H9 (cell line): ENCODE measurements at regions not wholly inside any gene's neighbourhood (a gene's known extent, or its start where the extent isn't known, plus 50 kb on each side); places are given as distances from the start of the nearest gene placed in this dataset.

Experiments
- DNase-seq: peaks from one replicate; pipeline ENCODE4 v3.0.0-alpha.2; 2017
- H2AFZ ChIP-seq: one replicate; pipeline ENCODE4 v1.6.1; 2013; ENCODE audit warnings: mild to moderate bottlenecking, low read length, control low read depth, moderate library complexity
- H2AK5ac ChIP-seq: 2 replicates; pipeline ENCODE4 v1.6.1; 2013; ENCODE audit warnings: low read length, control low read depth, mixed read lengths; ENCODE audit not compliant: insufficient read length
- H2BK120ac ChIP-seq: one replicate; pipeline ENCODE4 v1.6.1; 2013; ENCODE audit warnings: low read depth, mild to moderate bottlenecking, low read length, control low read depth, inconsistent platforms; ENCODE audit not compliant: poor library complexity, severe bottlenecking
- H2BK12ac ChIP-seq: 2 replicates; pipeline ENCODE4 v1.6.1; 2013; ENCODE audit warnings: low read length, control low read depth, mixed read lengths, low read depth; ENCODE audit not compliant: insufficient read length
- H2BK15ac ChIP-seq: 2 replicates; pipeline ENCODE4 v1.6.1; 2013; ENCODE audit warnings: low read depth, low read length, control low read depth
- H2BK20ac ChIP-seq: one replicate; pipeline ENCODE4 v1.6.1; 2013; ENCODE audit warnings: low read depth, mild to moderate bottlenecking, low read length, control low read depth, inconsistent platforms; ENCODE audit not compliant: poor library complexity, severe bottlenecking
- H2BK5ac ChIP-seq: 2 replicates; pipeline ENCODE4 v1.6.1; 2013; ENCODE audit warnings: low read length, control low read depth, mixed read lengths; ENCODE audit not compliant: insufficient read length
- H3K14ac ChIP-seq: 2 replicates; pipeline ENCODE4 v1.6.1; 2013; ENCODE audit warnings: low read length, control low read depth; ENCODE audit not compliant: insufficient read depth
- H3K18ac ChIP-seq: 2 replicates; pipeline ENCODE4 v1.6.1; 2013; ENCODE audit warnings: low read depth, mild to moderate bottlenecking, mixed read lengths, low read length, control low read depth; ENCODE audit not compliant: insufficient read length
- H3K23ac ChIP-seq: 2 replicates; pipeline ENCODE4 v1.6.1; 2013; ENCODE audit warnings: low read length, control low read depth, mixed read lengths, low read depth; ENCODE audit not compliant: insufficient read length
- H3K23me2 ChIP-seq: 2 replicates; pipeline ENCODE4 v1.6.1; 2013; ENCODE audit warnings: low read depth, mild to moderate bottlenecking, mixed read lengths, low read length, control low read depth; ENCODE audit not compliant: insufficient read length, poor library complexity, severe bottlenecking
- H3K27ac ChIP-seq: 2 replicates; pipeline ENCODE4 v1.5.1; 2013; ENCODE audit warnings: low read length, control low read depth, mixed read lengths, low read depth; ENCODE audit not compliant: insufficient read length
- H3K27me3 ChIP-seq: 2 replicates; pipeline ENCODE4 v1.6.1; 2013; ENCODE audit warnings: low read length, control low read depth, inconsistent platforms; ENCODE audit not compliant: insufficient read depth
- H3K4ac ChIP-seq: 2 replicates; pipeline ENCODE4 v1.6.1; 2013; ENCODE audit warnings: low read depth, mild to moderate bottlenecking, control low read depth, inconsistent platforms, low read length, moderate library complexity
- H3K4me1 ChIP-seq: 2 replicates; pipeline ENCODE4 v1.6.1; 2013; ENCODE audit warnings: low read length, control low read depth, inconsistent platforms; ENCODE audit not compliant: insufficient read depth
- H3K4me2 ChIP-seq: 2 replicates; pipeline ENCODE4 v1.6.1; 2013; ENCODE audit warnings: low read length, control low read depth, mixed read lengths; ENCODE audit not compliant: insufficient read length, insufficient read depth
- H3K56ac ChIP-seq: 2 replicates; pipeline ENCODE4 v1.6.1; 2013; ENCODE audit warnings: low read depth, mild to moderate bottlenecking, mixed read lengths, low read length, control low read depth; ENCODE audit not compliant: insufficient read length
- H3K79me1 ChIP-seq: 2 replicates; pipeline ENCODE4 v1.6.1; 2013; ENCODE audit warnings: low read depth, mild to moderate bottlenecking, moderate library complexity, low read length, control low read depth, inconsistent platforms; ENCODE audit not compliant: insufficient read depth, poor library complexity, severe bottlenecking
- H3K79me2 ChIP-seq: 2 replicates; pipeline ENCODE4 v1.6.1; 2013; ENCODE audit warnings: low read length, control low read depth, inconsistent platforms; ENCODE audit not compliant: insufficient read depth
- H3K9ac ChIP-seq: 2 replicates; pipeline ENCODE4 v1.6.1; 2013; ENCODE audit warnings: low read length, control low read depth, mixed read lengths; ENCODE audit not compliant: insufficient read length; ENCODE audit errors: extremely low read depth
- H3K9me3 ChIP-seq: one replicate; pipeline ENCODE4 v1.6.1; 2013; ENCODE audit warnings: low read depth, low read length, inconsistent platforms; ENCODE audit not compliant: control insufficient read depth
- H3T11ph ChIP-seq: one replicate; pipeline ENCODE4 v1.6.1; 2013; ENCODE audit warnings: mild to moderate bottlenecking, low read length, control low read depth, inconsistent platforms
- H4K20me1 ChIP-seq: one replicate; pipeline ENCODE4 v1.6.1; 2013; ENCODE audit not compliant: control insufficient read depth, insufficient read length, insufficient read depth
- H4K5ac ChIP-seq: 2 replicates; pipeline ENCODE4 v1.6.1; 2013; ENCODE audit warnings: low read depth, mild to moderate bottlenecking, mixed read lengths, low read length, control low read depth; ENCODE audit not compliant: insufficient read length
- H4K8ac ChIP-seq: replicated peaks from 2 replicates; pipeline ENCODE4 v1.6.1; 2013; ENCODE audit warnings: low read length, control low read depth, mixed read lengths, low read depth; ENCODE audit not compliant: insufficient read length
- H4K91ac ChIP-seq: 2 replicates; pipeline ENCODE4 v1.6.1; 2013; ENCODE audit warnings: low read depth, mild to moderate bottlenecking, moderate library complexity, mixed read lengths, low read length, control low read depth; ENCODE audit not compliant: insufficient read length
- H3K27ac Mint-ChIP-seq, 3 experiments: 2 replicates in 2 of 3; 3 replicates in 1 of 3; pipeline ENCODE4 v1.8.0; 2020 to 2021; ENCODE audit warnings: mixed read lengths in 3 of 3, mild to moderate bottlenecking in 1 of 3, moderate library complexity in 1 of 3
- H3K27me3 Mint-ChIP-seq: 2 replicates; pipeline ENCODE4 v1.8.0; 2021; ENCODE audit warnings: low read depth, mild to moderate bottlenecking, moderate library complexity, mixed read lengths
- H3K36me3 Mint-ChIP-seq, 3 experiments: 2 replicates in 2 of 3; 3 replicates in 1 of 3; pipeline ENCODE4 v1.8.0; 2020 to 2021; ENCODE audit warnings: low read depth in 3 of 3, mixed read lengths in 3 of 3; ENCODE audit not compliant: insufficient read depth in 1 of 3
- H3K4me1 Mint-ChIP-seq, 2 experiments: 2 replicates each; pipeline ENCODE4 v1.8.0; 2020; ENCODE audit warnings: mixed read lengths in 2 of 2
- H3K4me3 Mint-ChIP-seq, 2 experiments: 2 replicates in 1 of 2; 3 replicates in 1 of 2; pipeline ENCODE4 v1.8.0; 2020 to 2021; ENCODE audit warnings: mild to moderate bottlenecking in 2 of 2, mixed read lengths in 2 of 2, moderate library complexity in 1 of 2
- H3K9me3 Mint-ChIP-seq, 2 experiments: 2 replicates in 1 of 2; 3 replicates in 1 of 2; pipeline ENCODE4 v1.8.0; 2020; ENCODE audit warnings: mild to moderate bottlenecking in 2 of 2, mixed read lengths in 2 of 2, moderate library complexity in 1 of 2
- WGBS: extraction: QIAGEN DNeasy Blood & Tissue Kit; methylation state at CpG from one replicate; pipeline ENCODE4 v1.1.7; 2013; ENCODE audit warnings: missing lambda C conversion rate, low lambda C conversion rate, mixed read lengths; ENCODE audit not compliant: insufficient read length; ENCODE audit errors: extremely low coverage; 5-methylcytosine and 5-hydroxymethylcytosine counted together
- TF ChIP-seq, protein P1 (sequence below): fragments of 200-600 bp; sonication (generic); conservative IDR thresholded peaks from 3 replicates; pipeline ENCODE4 v1.8.0; 2021; ENCODE audit warnings: antibody characterized with exemption, mild to moderate bottlenecking

GRCh38 chr7:13322126-13322525 lies 634.7 kb downstream of the ARL4A start:
- H3K4me2 ChIP-seq, result no peak overlapping the region
- no peak overlapping the region for H2AFZ ChIP-seq

More at GRCh38 chr7:13322126-13322525, 634.7 kb downstream of the ARL4A start:
- Histone ChIP-seq H3K4me1 (peaks cover 6% of the 10 kb centered on the region; the same call in 1 of the 2 replicates), H2AK5ac (no peak overlapping the region), H3K27me3 (no peaks in the 10 kb centered on the region), H4K91ac (no peak overlapping the region), H3K4ac (no peak overlapping the region), H3T11ph (no peak overlapping the region), H2BK120ac (no peak overlapping the region), H4K5ac (no peak overlapping the region), H2BK5ac (no peak overlapping the region), H3K14ac (no peak overlapping the region), H3K23ac (no peak overlapping the region), H3K56ac (no peak overlapping the region), H2BK12ac (no peak overlapping the region), H3K9ac (no peak overlapping the region), H3K27ac (peak overlapping the region; percentile 57), H3K9me3 (no peaks in the 10 kb centered on the region), H3K18ac (no peak overlapping the region), H2BK15ac (no peak overlapping the region), H3K79me2 (no peaks in the 10 kb centered on the region), H2BK20ac (no peak overlapping the region), H4K8ac (no peak overlapping the region), H4K20me1 (no peaks in the 10 kb centered on the region), H3K23me2 (no peaks in the 10 kb centered on the region), H3K79me1 (no peaks in the 10 kb centered on the region)
- peak overlapping the region; percentile 27 to 81 (median 41); a peak in 4 of 7 replicates for H3K27ac Mint-ChIP-seq
- DNase-seq, result no peak
- H3K9me3 Mint-ChIP-seq, result peaks cover 0 to 13% of the 10 kb centered on the region in 2 experiments; a peak in 3 of 5 replicates
- H3K4me1 Mint-ChIP-seq, result peaks cover 13 to 17% of the 10 kb centered on the region in 2 experiments
- TF ChIP-seq, protein P1, sequence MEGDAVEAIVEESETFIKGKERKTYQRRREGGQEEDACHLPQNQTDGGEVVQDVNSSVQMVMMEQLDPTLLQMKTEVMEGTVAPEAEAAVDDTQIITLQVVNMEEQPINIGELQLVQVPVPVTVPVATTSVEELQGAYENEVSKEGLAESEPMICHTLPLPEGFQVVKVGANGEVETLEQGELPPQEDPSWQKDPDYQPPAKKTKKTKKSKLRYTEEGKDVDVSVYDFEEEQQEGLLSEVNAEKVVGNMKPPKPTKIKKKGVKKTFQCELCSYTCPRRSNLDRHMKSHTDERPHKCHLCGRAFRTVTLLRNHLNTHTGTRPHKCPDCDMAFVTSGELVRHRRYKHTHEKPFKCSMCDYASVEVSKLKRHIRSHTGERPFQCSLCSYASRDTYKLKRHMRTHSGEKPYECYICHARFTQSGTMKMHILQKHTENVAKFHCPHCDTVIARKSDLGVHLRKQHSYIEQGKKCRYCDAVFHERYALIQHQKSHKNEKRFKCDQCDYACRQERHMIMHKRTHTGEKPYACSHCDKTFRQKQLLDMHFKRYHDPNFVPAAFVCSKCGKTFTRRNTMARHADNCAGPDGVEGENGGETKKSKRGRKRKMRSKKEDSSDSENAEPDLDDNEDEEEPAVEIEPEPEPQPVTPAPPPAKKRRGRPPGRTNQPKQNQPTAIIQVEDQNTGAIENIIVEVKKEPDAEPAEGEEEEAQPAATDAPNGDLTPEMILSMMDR, result no peak
- H3K4me3 Mint-ChIP-seq, result peak overlapping the region in 1 of 2 experiments; percentile 26; a peak in 2 of 5 replicates
- WGBS, result no CpG with 5 or more reads among the region's 5 CpGs
- H3K27me3 Mint-ChIP-seq, result no peaks in the 10 kb centered on the region
- peaks cover 0 to 9% (median 7%) of the 10 kb centered on the region in 3 experiments; a peak in 4 of 7 replicates for H3K36me3 Mint-ChIP-seq
